NCI-H2227 treated with DMSO at 0.1 percent for 48 hours (cell line): ENCODE measurements at regions not wholly inside any gene's neighbourhood (a gene's known extent, or its start where the extent isn't known, plus 50 kb on each side); places are given as distances from the start of the nearest gene placed in this dataset.

Experiments used
- DNase-seq: peaks from one replicate; lab custom pipeline; 2025; lab: John Stamatoyannopoulos, UW

- DNase-seq: no peak
Measured at GRCh38 chr10:62550173-62550572, 176.0 kb downstream of the ZNF365 start.

- DNase-seq: peak; percentile 8
Measured at GRCh38 chr10:62554632-62555199, 180.5 kb downstream of the ZNF365 start.

GRCh38 chr10:62559481-62560200 lies 185.5 kb downstream of the ZNF365 start:
- no peak for DNase-seq

DNA sequence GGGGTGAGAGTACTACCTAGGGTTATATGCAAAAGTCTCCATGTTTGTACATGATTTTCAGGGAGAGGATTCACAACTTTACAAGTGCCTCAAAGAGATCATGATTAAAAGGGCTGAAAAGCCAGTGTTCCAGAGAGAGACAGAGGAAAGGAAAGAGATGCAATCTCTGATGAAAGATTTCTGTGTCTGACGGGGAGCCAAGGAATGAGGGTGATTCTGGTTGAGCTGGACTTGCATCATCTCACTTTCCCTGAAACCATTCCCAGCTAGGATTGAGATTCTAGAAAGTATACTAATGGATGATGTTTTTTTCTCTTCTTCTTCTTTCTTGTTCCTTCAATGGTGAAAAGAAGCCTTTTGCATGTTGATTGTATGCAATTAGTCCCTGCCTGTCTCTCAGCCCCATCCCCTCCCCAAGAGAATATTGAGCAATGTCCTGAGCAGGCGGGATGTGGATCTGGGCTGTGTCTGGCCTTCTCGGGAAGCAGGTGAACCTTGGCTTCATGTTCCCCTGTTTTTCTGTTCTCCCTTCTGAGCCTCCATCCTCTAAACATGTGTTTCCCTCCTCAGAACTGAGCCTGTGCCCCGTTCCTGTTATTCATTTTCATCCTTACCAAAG lies 186.1 kb downstream of the ZNF365 start:
- no peak for DNase-seq

DNA sequence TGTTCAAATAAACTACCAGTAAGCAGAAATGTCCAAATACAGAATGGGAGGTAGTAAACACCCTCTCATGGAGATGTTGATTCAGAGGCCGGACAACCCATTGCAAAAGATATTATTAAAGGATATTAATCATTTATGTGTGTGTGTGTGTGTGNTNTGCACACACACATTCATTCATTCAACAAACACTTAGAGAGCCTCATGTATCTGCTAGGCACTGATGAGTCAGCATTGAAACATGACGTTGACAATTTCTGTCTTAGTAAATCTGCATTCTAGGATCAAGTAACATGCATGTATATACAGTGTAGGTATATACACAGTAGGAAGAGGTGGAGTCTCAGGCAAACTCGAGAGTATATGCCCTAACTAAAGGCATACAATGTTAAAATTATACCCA lies 187.0 kb downstream of the ZNF365 start:
- DNase-seq: no peak

GRCh38 chr10:62562101-62562500 lies 187.9 kb downstream of the ZNF365 start:
- no peak for DNase-seq

DNA sequence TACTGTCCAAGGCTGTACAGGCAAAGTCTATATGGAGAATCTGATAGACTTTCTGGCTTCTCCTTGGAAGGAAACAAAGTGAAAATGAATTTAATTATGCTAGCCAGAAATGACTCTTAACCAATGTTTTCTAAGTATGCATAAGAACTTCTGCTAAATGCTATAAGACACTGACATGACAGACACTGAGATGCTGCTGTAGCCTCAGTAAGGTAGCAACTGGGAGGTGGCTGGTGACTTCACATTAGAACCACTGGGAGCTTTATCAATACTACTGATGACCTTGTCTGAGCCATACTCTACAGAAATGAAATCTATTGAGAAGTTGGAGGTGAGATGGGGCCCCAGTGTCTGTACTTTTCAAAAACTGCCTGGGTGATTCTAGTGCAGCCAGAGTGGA lies 188.6 kb downstream of the ZNF365 start:
- DNase-seq: no peak

DNA sequence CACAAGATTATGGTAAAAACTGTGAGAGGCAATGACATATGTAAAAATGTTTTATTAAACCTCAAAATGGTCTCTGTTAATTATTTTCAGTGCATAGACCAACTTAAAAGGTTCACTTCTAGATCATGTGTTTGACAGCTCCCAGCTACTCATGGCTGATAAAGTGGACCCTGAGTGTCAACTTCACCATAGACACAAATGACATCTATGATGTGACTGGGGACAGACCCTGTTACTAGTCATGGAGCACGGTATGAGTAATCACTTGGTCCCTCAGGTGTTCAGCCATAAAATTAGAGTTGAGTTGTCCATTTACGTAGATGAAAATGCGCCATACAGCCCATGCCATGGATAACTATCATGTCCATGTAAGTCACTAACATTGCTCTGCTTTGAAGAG lies 199.8 kb downstream of the ZNF365 start:
- no peak for DNase-seq

DNA sequence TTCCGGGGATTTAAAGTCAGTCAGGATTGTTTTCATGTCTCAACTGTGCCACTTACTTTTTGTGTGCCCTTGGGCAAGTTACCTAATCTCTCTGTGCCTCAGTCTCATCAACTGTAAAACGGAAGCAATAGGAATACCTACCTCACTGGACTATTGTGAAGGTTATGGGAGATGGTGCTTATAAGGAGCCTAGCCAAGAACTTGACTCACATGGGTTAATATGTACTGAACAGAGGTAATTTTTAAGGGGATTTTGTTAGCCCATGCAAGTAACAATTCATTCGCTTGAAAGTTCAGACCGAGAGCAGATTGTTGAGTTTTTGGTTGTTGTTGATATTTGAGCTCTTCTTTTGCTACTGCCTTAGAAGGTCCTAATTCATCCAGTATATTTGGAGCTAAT lies 202.9 kb downstream of the ZNF365 start:
- DNase-seq: no peak

- DNase-seq: no peak
Measured at GRCh38 chr10:62577666-62578291, 203.6 kb downstream of the ZNF365 start.

DNA sequence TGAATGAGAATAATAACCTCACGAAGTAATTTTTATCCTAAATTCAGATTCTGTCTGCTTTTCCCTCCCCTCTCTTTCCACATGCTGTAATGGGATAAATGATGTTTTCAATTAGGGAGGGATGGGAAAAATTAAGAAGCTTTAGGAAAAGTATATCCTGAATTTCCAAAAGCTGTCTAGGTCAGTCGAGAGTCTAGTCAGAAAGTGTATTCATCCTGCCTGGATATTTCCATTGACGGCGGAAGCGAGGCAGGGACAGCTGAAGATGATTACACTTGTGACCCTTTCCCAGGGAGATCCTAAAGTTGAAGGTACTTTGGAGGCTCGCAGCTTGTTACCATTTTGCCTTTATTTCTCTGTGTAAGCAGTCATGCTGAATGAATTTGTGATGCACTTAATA lies 204.1 kb downstream of the ZNF365 start:
- no peak for DNase-seq

DNA sequence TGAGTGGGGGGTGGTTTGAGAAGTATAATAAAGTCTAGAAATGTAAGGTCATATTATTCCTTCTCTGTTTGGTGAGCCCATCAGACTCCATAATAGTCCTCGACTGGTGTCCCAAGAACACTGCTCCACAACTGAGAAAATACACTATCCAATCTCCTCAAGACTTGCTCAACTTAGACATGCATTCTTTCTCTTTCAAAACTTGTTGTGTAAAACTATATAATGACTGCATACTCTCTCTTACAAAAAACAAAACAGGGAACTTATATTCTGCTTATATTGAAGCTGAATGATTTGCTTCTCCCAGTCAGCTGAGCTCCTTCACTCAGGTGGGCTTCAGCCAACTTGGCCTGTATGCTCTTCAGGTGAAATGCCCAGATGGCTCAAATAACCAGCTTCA lies 204.7 kb downstream of the ZNF365 start:
- no peak for DNase-seq

DNA sequence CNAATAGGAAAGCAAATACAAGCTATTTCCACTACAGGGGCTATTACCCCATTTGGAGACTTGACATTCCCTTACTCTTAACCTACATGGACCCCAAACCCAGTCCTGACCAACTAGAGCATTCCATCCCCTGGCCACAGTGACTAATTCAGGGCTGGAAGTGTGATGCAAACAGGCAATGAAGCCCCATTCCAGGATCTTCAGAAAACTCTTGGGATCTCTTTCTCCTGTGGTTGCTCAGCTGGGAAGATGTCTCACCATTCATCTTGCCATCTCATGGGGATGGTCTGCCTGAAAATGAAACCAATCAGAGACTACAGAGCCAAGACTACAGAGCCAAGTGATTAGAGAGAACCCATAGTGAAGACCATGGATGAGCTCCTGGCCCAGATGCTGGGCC lies 206.2 kb downstream of the ZNF365 start:
- no peak for DNase-seq

- no peak for DNase-seq
Measured at GRCh38 chr10:62581351-62581750, 207.2 kb downstream of the ZNF365 start.

DNA sequence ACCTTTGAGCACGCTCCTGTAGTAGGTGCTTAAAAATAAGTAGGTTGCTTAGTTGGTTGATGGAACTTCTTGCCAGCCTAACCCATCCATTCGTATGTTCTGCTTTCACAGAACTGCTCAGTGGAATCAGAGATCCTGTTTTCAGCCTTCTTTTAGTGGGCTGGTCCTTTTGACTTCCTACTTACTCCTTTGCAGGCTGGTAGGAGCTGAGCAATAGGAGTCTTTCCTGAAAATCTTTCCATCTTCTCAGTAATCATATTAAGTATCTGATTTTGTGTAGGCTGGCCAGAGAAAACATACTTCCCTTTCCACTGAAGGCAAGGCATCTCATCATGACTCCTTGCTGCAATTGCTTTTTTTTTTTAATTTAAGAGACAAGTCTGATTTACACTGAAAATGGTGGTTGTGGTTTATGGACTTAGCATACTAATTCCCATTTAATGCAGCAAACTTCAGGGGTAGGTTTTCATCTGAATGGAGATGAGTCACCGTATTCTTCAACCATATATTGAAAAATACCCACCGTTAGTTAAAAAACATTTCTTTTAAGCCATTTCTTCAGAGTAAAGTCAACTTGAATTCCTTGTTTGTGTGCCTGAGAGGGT lies 208.0 kb downstream of the ZNF365 start:
- no peak for DNase-seq

- no peak for DNase-seq
Measured at GRCh38 chr10:62582804-62583208, 208.6 kb downstream of the ZNF365 start.

DNA sequence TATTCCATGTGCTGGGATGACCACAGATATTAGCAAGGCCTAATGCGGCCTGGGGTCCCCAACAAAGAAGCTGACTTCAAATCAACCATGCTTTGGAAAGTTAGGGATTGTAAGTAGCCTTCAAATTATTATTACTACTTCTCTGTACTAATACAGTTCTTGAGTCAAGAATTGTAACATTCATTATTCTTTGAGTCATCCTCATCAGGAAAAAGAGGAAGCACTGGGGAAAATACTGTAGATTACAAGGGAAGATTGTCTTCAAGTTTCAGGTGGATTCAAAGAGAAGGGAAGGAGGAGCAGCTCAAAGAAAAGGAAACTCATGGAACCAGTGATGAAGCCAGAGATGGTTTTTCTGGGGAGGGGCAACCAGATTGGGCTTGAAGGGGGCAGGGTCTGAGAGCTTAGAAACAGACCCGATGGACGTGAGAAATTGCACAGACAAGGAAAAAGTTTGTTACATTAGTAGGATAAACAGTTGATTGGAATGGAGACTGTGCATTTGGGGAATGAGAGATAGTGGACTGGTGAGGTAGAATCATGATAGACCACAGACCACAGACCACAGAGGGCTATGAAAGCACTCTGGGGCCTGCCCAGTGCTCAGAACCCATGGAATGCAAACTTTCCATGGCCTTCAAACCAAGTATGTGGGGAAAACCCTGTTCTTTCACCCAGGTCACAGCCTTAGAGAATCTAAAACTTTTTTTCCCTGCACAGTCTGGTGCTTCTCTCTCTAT lies 209.9 kb downstream of the ZNF365 start:
- no peak for DNase-seq

- DNase-seq: no peak
Measured at GRCh38 chr10:62584731-62585130, 210.6 kb downstream of the ZNF365 start.

GRCh38 chr10:62585211-62585775 lies 211.1 kb downstream of the ZNF365 start:
- DNase-seq: no peak

DNA sequence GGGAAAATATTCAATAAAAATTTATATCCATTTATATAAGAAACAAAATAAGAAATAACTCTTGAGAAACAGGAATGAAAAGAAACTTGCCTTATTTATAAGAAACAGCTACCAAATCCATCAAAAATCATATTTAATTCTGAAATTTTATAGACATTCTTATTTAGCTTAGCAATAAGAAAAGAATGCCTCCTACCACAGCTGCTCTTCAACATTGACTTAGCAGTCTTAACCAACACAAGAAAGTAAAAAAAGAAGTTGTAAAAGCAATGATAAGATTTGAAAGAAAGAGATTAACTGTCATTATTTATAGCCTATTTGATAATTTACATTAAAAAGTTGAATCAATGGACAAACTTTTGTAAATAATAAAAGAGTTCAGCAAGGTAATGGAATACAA lies 212.8 kb downstream of the ZNF365 start:
- DNase-seq: no peak

DNA sequence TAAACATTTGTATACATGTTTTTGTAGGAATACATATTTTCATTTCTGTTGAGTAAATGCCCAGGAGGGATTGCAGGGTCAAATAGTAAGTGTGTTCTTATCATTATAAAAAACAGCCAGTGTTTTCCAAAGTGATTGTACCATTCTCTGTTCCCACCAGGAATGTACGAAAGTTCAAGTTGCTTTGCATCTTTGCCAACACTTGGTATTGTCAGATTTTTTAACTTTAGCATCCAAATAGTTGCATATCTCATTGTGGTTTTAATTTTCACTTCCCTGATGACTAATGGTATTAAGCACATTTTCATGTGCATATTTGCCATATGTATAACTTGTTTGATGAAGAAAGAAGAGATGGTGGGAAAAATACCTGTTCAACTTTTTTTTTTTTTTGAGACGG lies 213.9 kb downstream of the ZNF365 start:
- no peak for DNase-seq

DNA sequence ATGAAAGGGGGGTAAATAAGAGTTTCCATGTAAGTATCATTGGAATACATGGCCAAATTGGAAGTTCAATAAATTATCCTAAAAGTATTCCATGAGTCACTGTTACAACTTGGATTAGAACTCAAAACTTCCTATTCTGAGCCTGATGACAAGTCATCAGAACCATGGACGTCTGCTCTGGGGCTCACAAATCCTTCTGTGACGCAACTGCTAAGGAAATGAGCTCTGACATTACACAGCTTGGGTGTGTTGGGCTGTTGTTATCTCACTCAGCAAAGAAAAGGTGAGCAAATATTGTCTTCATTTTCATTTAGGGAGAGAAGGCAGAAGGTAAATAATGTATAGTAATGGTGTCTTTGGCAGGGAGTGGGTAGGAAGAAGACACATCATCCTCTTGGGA lies 214.8 kb upstream of the ADO start:
- DNase-seq: no peak
